HG02970 (cell line): ENCODE measurements at regions not wholly inside any gene's neighbourhood (a gene's known extent, or its start where the extent isn't known, plus 50 kb on each side); places are given as distances from the start of the nearest gene placed in this dataset.

Experiments used
- ATAC-seq: cut with Tn5 transposase; IDR thresholded peaks from one replicate; pipeline ENCODE4 v1.9.1; 2021; ENCODE audit warnings: mild to moderate bottlenecking, moderate library complexity, moderate number of reproducible peaks; ENCODE audit not compliant: unreplicated experiment, low FRiP score

DNA sequence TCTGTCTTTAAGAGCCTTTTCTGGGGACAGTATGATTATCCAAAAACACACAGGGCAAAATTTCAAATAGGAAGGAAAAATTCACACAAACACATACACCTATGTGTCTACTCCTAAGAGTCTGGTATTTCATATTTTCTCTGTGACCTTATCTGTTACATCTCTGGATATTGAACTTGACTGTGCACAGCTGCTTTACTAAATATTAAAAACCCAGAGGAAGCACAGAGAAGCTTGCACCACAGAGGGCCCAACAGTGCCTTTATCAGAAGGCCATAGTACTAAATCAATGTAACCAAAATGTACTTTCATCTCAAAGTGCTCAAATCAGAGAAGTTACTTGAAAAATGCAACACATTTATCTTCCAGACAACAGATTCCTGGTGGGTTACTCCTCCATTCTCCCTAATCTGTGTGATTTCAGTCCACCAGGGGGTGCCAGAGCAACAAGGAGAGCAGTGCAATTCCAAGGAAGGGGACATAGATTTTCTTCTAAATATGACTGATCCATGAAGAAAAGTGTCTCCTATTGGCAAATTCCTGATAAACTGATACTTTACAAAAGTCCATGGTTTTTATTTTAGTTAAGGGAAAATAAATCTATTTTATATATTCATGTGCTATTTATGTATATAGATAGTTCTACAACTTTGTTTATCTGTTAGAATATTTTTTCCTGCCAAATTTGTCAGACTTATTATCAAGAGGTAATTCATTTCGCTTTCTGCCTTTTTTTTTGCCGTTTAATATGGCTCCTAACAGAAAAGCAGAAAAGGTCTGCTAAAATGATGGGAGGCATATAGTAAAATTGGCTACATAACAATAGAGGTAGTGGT, 617.6 kb downstream of the LRFN5 start:
- no peak for ATAC-seq

DNA sequence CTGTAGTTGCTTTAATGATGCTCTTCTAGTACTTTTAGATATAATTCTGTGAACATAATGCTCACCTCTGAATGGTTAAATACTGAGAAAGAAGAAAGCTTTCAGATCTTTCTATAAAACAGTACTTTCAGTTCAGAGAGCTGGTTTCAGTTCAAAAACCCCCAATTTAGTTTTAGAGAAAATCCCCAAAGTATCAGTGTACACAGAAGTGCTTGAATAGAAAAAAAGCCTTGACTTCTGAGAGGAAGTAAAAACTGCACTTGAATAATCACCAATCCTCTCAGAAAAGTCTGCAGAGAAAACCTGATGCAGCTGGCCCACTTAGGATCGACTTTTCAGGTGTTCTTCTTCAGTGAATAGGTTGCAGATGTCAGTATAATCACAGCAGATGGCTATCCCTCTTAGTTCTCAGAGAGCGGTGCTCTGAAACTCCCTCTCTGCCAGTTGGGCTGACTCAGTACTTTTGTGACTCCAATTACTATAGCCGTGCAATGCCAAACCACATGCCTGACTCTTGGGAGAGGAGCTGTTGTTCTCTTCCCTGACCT, 616.3 kb downstream of the LRFN5 start:
- ATAC-seq = peak; percentile 96

DNA sequence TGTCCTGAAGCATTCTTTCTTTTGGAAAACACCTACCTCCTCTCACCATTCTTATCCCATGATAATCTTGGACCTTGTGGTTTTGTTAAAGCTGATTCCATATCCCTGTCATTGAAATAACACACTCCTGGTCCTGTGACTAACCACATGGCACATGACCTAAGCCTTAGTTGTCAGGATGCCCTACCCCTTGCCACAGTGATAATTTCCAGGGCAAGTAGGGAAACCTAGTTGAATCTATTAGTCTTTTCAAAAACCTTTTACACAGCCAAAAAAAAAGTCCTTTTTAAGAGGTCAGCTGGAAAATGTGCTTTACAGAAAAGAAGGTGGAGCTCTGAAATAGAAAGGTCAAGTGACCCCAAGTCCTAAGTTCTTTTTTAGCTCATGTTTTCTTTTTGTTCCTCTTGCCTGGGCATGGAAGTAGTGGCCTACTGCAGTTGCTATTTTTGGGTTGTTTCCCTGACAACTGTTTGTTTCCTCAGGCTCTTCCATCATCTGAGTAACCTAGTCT, 608.4 kb downstream of the LRFN5 start:
- no peak for ATAC-seq

DNA sequence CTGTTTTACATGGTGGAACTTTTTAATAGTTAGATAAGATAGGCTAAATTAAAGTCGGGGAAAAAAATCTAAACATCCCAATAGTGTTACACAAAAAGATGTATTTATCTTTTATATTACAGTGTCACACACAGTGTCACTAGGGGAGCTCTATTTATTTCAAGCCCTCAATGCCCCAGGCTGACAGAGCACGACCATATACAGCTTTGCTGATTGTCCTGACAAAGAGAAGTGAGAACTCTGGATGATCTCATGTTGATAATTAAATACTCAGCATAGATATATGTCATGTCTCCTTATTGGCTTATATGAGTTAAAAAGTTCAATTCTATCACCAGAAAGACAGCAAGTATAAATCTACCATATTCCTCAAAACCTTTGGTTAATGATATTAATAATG, 594.3 kb downstream of the LRFN5 start:
- no peak for ATAC-seq

DNA sequence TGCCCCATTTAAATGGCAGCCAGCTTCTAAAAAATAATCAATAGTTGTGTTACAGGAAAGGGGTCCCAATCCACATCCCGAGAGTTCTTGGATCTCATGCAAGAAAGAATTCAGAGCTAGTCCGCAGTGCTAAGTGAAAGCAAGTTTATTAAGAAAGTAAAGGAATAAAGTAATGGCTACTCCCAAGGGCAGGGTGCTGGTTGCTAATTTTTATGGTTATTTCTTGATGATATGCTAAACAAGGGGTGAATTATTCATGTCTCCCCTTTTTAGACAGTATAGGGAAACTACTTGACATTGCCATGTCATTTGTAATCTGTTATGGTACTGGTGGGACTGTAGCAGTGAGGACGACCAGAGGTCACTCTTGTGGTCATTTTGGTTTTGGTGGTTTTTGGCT, 591.3 kb downstream of the LRFN5 start:
- no peak for ATAC-seq

DNA sequence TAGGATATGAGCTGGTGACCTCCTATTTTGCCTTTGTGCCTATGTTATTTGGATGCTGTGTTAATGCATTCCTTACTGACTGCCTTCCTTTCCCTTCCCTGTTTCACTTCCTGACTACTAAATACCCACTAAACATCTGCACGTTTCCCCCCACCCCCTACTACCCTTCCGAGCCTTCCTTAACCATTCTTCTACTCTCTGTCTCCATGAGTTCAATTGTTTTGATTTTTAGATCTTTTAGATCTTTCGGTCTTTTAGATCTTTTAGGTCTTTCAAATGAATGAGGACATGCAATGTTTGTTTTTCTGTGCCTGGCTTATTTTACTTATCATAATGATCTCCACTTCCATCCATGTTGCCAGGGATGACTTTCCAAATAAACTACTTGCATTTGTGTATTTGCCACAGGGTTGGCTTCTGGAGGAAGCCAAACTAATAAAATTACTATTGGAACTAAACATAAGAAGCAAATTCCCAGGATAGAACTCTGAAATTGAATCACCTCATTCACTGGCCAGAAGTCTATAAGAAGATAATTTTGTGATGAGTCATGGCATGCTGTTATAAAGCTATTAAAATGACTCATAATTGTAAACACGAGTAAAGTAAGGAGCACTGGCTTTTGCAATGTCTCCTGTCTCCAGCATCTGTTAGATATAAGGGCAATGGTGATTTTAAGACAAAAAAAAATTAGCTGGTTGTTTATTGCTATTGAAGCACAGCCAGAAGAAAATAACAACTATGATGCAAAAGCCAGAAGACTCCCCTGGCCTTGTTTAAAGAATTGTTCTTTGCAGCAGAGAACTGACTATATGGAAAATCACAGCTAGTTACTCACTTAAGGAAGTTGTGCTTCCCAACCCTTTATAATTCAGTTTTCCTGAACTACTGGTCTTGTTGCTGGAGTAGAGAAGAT, 586.3 kb downstream of the LRFN5 start:
- ATAC-seq = no peak

DNA sequence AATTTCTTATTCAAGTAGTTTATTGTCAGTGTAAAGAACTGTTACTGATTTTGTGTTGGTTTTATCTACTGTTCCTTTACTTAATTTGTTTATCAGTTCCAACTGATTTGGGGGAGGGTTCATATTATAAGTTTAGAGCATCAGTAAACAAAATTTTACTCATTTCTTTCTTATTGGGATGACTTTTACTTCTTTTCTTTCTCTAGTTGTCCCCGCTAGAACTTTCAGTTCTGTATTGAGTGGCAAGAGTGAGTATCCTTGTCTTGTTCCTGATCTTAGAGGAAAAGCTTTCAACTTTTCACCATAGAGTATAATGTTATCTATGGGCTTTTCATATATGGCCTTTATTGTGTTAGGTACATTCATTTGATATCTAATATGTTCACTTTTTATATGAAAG, 584.1 kb downstream of the LRFN5 start:
- ATAC-seq = no peak

DNA sequence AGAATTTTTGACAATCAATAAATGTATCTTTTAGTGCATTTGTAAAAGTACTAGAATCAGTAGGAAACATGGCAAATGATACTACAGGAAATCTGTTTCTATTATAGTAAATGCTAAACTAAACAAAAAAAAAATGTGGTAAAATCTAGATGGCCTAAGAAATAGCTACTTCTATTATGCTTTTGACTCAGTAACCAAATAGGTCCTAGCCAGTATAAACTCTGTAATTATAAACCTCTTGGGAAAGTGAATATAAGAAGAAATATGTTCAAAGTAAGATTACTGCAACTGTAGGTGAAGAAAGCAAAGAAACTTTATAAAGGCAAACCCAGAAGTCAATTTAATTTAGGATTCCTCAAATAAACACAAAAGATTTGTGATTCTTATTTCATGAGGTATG, 581.2 kb downstream of the LRFN5 start:
- ATAC-seq = no peak

DNA sequence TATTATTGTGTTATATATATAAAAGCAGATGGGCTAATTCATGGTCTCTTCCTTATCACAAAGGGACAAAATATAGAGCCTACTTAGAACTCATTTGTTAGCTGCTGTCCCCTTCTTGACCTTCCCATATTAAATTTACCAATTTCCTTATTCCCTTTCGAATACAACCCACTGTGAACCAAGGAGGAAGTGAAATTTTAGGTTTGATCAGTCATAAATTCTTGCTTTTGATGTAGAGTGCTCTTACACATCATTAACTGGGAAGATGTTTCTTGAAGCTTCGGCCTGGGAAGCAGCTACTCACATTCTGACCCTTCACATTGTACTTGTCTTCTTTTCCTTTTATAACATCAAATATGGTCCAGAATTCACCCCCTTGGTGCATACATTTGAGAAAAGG, 579.0 kb downstream of the LRFN5 start:
- no peak for ATAC-seq

DNA sequence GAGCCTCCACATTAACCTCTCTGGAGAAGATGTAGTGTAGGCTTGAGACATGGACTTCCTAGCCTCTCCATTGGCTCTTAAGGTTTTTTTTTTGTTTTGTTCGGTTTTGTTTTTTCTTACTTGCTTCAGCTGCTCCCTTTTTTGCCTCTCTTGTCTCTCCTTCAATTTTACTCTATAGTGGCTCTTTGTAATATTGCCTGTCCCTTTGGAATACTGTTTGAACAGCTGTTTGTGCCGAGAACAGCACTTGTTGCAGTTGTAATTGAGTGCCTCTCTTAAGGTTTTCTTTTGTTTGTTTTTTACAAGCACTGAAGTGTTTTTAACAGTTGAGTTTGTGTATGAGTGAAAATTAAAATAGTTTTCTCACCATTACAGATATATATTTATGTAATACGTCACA, 567.7 kb downstream of the LRFN5 start:
- no peak for ATAC-seq

DNA sequence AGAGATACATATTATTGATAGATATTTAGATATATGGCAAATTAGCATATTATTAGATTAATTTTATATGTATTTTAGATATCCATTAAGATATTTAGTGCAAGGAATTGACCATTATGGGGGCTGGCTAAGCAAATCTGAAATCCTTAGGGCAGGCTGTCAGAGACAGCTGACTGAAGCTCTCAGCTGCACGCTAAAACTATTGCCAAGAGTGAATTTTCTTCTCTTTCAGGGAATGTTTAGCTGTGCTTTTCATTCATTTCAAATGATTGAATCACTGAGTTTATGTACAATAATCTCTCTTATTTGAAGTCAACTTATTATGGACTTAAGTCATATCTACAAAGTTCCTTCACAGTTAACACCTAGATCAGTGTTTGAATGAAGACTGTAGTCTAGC, 566.5 kb downstream of the LRFN5 start:
- no peak for ATAC-seq

DNA sequence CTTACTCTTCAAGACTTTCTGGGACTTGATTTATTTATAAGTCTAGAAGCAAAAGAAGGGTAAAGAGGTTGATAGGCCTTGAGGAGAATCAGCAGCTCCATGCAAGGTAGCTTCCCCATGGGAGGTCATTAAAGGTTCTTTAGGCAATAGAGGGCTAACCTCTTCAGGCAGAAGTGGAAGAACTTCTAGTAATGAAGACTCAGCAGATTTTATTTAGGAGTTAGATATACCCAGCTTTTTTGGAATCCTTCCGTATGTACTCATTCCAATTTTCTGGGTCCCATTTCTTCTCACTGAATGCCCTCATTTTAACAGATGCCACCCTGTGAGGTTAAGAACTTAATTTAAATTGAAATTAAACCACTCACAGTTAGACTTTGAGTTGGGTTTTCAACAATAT, 565.6 kb downstream of the LRFN5 start:
- no peak for ATAC-seq

DNA sequence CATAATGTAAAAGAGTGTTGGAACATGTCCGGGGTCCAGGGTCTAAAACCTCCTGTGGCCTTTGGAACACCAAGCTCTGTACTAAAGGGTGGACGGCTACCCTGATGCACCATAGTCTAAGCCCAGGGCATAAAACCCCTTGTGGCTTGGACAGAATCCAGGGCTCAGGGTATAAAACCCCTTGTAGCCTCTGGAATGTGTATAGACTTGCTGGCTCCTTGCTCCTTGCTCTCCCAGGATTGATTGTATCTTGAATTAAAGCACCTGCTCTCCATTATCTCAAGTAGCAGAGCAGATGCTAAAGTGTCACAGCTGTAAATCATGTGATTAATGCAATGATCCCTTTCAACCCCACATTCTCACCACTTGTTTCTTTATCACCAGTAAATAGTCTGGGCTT, 556.5 kb downstream of the LRFN5 start:
- no peak for ATAC-seq

DNA sequence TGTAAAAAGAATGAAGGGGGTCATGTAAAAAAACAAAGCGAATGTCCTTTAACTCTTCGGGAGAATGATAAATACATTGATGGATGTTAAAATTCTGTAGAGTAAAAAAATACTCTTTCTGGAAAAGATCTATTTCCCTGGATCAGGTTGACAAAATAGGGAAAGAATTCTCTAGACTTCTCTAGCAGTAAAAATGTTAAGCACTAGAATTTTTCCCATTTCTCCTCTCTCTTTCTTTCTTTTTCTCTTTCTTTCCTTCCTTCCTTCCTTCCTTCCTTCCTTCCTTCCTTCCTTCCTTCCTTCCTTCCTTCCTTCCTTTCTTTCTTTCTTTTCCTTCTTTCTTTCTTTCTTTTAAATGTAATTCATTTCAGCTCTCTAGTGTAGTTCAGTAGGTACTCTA, 552.5 kb downstream of the LRFN5 start:
- no peak for ATAC-seq

DNA sequence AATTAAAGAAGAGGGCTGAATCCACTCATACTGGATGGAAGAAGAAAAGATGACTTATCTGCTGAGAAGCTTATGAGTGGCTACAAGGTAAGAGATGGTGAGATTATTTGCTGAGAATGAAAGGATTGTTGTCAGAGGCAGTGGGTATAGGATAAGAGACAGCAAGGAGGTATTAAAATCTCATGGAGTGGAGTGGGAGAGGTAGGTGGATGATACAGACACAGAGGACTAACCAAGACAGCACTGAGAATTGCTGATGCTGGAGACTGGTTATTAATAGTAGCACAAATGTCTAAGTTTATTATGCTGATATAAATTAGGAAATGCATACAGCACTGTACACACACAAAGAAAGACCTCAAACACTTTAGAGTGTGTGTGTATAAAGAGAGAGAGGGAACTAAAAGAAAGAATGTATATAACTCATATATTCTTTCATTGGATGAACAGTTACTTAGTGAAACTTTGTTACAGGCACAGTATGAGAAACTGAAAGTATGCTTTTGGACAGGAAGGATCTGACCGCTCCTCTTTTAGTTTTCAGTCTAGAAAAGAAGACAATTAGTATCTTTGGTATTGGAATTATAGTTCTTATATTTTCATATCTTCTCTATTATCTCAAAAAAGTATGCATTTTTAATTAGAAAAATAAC, 543.1 kb downstream of the LRFN5 start:
- no peak for ATAC-seq

DNA sequence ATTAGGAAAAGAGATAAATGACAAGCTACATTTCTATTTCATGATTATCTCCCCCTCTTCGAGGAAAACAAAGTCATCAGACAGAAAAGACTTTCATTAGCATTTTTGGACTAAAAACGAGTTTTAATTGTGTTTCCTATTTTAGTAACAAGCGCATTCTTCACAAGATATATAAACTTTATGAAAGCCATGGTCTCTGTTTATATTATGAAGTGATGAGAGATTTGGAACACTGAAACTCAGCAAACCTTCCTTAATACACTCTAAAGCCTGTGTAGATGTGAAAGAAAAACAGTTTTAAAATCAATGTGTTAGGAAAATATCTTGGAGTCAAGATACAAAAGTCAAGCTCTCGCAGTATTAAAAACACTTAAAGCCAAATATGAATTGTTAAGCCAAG, 539.1 kb downstream of the LRFN5 start:
- ATAC-seq = no peak

DNA sequence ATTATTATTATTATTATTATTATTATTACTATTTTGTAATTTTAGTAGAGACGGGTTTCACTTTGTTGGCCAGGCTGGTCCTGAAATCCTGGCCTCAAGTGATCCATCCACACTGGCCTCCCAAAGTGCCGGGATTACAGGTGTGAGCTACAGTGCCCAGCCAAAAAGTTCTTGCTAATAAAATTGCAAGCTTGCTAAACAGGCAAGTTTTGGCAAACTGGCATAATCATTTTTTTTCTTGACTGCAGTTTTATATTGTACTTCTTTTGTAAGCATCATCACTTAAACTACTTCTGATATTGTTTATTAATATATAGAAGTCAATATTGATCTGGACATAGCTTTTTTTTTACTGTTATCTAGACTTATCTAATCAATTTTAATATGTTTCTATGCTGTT, 536.4 kb downstream of the LRFN5 start:
- ATAC-seq = no peak

DNA sequence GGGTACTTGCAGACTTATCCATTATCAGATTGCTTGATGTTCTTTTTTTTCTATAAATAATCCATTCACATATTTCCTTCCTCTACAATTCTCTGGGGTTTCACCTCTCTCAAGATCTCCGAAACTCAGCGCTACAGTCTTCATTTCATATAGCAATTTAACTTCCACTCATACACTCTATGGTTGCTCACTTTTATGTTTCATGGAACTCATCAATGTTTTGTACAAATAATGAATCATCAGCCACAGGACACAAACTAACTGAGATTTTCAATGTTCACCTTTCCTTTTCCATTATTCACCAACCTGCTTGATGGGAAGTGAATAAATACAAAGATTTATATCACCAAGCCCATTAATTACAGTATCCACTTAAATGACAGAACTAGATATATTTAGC, 534.7 kb downstream of the LRFN5 start:
- ATAC-seq = no peak

DNA sequence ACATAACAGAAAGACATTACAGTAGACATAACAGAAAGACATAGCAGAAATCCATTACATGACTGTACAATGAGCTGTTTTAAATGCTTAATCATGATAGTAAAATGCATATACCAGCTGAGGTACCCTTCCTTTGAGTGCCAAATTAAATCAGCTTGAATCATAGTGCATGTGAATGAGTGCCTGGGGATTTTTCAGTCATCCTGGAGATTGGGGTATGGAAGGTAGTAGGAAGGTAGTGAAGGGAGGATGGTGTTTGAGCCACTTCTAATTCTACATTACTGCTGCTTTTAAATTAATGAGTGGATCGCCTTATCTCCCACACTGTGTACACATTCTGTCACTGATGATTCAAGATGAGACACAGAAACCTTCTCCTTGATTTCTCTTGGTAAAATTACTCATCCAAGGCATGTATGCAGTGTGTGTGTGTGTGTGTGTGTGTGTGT, 534.2 kb downstream of the LRFN5 start:
- ATAC-seq = no peak

DNA sequence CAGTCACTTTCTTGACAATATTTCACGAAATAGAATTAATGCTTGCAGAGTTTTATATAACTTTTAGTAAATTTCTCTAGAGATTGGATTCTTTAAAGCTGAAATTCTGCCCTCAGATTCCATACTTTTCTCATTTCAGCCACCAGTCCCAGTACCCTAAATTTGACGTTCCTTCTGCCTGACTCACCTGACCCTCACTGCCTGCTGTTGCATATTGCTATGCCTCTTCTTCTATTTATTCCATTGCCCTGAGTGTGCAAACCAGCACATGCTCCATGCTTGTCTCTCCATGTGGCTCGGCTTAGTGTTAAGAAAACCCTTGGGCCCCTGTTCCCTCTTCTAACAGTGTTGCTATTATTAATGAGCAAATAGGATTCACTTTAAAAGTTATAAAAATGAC, 533.3 kb downstream of the LRFN5 start:
- no peak for ATAC-seq

DNA sequence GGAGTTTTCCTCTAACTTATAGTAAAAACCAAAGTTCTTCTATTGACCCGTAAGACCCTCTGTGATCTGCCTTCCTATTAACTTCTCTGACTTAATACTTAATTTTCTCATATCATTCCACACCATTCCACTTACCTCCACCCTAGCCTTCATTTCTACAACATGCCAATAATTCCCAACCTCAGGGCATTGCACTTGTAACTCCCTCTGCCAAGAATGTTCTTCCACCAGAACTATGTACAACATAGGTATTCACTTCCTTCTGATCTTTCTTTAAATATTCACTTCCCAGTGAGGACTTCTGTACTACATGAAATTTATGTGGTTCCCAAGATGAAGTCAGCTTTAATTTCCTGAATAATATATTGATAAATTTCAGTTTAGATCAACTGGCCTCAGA, 531.7 kb downstream of the LRFN5 start:
- no peak for ATAC-seq
